SU-DHL-6 (cell line): ENCODE measurements at regions not wholly inside any gene's neighbourhood (a gene's known extent, or its start where the extent isn't known, plus 50 kb on each side); places are given as distances from the start of the nearest gene placed in this dataset.

Experiments
- H2AFZ ChIP-seq: fragments of 200-600 bp; sonication (generic); 2 replicates; pipeline ENCODE4 v1.6.1; 2014; ENCODE audit warnings: low read depth, mild to moderate bottlenecking, moderate library complexity, mixed read lengths, antibody characterized with exemption, low read length; ENCODE audit not compliant: severe bottlenecking
- H3F3A ChIP-seq: fragments of 200-600 bp; shearing (Covaris generic); 2 replicates; pipeline ENCODE4 v1.6.0; 2016; ENCODE audit warnings: antibody characterized with exemption, mild to moderate bottlenecking; ENCODE audit not compliant: insufficient read depth
- H3K27ac ChIP-seq: fragments of 200-600 bp; sonication (generic); 2 replicates; pipeline ENCODE4 v1.5.1; 2016; ENCODE audit warnings: low read depth, mild to moderate bottlenecking, low read length, moderate library complexity, mixed read lengths
- H3K27me3 ChIP-seq: fragments of 200-600 bp; sonication (generic), shearing (Covaris generic); 2 replicates; pipeline ENCODE4 v1.6.0; 2014; ENCODE audit warnings: mild to moderate bottlenecking, low read length
- H3K36me3 ChIP-seq: fragments of 200-600 bp; sonication (generic); 2 replicates; pipeline ENCODE4 v1.6.1; 2014; ENCODE audit warnings: mild to moderate bottlenecking, low read length, mixed read lengths
- H3K4me2 ChIP-seq: fragments of 300-600, 200-600 bp; shearing (Covaris generic), sonication (generic); 2 replicates; pipeline ENCODE4 v1.6.0; 2014; ENCODE audit warnings: low read length, low read depth, mild to moderate bottlenecking; ENCODE audit not compliant: poor library complexity, severe bottlenecking
- H3K4me3 ChIP-seq: fragments of 200-600 bp; sonication (generic); 2 replicates; pipeline ENCODE4 v1.5.1; 2014; ENCODE audit warnings: antibody characterized with exemption, low read length, mild to moderate bottlenecking, mixed read lengths; ENCODE audit not compliant: insufficient read depth, poor library complexity, severe bottlenecking
- H3K79me2 ChIP-seq: fragments of 200-600 bp; sonication (generic); 2 replicates; pipeline ENCODE4 v1.6.1; 2014; ENCODE audit warnings: mild to moderate bottlenecking, low read length, moderate library complexity; ENCODE audit not compliant: insufficient read depth
- H3K9ac ChIP-seq: fragments of 200-600 bp; sonication (generic); 2 replicates; pipeline ENCODE4 v1.7.0; 2014; ENCODE audit warnings: mild to moderate bottlenecking, low read length
- H3K9me2 ChIP-seq: fragments of 200-600 bp; sonication (generic); replicated peaks from 2 replicates; pipeline ENCODE4 v1.6.1; 2014; ENCODE audit warnings: low read length; ENCODE audit not compliant: insufficient read depth
- H3K9me3 ChIP-seq: fragments of 200-600 bp; sonication (generic); 2 replicates; pipeline ENCODE4 v1.6.1; 2014; ENCODE audit warnings: low read length, mixed read lengths; ENCODE audit not compliant: insufficient read depth
- H4K20me1 ChIP-seq: fragments of 200-600 bp; sonication (generic); 2 replicates; pipeline ENCODE4 v1.6.1; 2014; ENCODE audit warnings: low read depth, mild to moderate bottlenecking, antibody characterized with exemption, low read length, moderate library complexity, mixed read lengths
- CTCF ChIP-seq: fragments of 200-600 bp; sonication (generic); IDR thresholded peaks from one replicate; pipeline ENCODE4 v1.5.1; 2017; ENCODE audit warnings: antibody characterized with exemption, mild to moderate bottlenecking, low read length, moderate library complexity; ENCODE audit not compliant: insufficient read depth, poor library complexity, severe bottlenecking
- EZH2phosphoT487 ChIP-seq: fragments of 200-600 bp; sonication (generic), shearing (Covaris generic); conservative IDR thresholded peaks from 2 replicates; pipeline ENCODE4 v1.6.1; 2018; ENCODE audit warnings: mild to moderate bottlenecking, antibody characterized with exemption, low read length, moderate library complexity, mixed read lengths

DNA sequence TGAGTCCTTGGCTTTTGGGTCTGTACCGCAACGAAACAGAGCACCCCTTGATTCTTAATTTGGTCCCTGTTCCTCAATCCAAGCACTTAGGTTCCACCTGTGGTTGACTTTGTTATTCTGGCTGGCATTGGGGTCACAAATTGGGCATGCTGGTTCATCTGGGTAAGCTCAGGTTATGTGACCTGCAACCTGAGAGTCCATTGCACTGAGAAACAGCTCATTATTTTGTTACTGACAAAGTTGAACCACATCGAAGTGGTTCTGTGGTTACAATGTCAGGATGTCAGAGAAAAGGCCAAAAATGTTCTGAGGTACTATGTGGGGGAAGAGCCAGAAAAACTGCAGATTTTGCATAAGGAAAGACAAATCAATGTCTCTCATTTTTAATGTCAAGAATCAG lies 74.2 kb downstream of the ZNF621 start:
- Histone ChIP-seq H3K36me3 (no peaks in the 10 kb centered on the region), H3K9me2 (no peaks in the 10 kb centered on the region), H3K79me2 (no peaks in the 10 kb centered on the region), H4K20me1 (no peaks in the 10 kb centered on the region), H3F3A (no peaks in the 10 kb centered on the region), H3K9me3 (no peaks in the 10 kb centered on the region), H3K27ac (no peak overlapping the region), H2AFZ (no peak overlapping the region), H3K27me3 (0 out of 2 replicates have a peak, but pooled peaks cover 3% of the 10 kb centered on the region), H3K4me2 (no peak overlapping the region), H3K4me3 (no peak overlapping the region), H3K9ac (no peak overlapping the region)
- no peak for TF ChIP-seq CTCF
- TF ChIP-seq EZH2phosphoT487 = no peak

DNA sequence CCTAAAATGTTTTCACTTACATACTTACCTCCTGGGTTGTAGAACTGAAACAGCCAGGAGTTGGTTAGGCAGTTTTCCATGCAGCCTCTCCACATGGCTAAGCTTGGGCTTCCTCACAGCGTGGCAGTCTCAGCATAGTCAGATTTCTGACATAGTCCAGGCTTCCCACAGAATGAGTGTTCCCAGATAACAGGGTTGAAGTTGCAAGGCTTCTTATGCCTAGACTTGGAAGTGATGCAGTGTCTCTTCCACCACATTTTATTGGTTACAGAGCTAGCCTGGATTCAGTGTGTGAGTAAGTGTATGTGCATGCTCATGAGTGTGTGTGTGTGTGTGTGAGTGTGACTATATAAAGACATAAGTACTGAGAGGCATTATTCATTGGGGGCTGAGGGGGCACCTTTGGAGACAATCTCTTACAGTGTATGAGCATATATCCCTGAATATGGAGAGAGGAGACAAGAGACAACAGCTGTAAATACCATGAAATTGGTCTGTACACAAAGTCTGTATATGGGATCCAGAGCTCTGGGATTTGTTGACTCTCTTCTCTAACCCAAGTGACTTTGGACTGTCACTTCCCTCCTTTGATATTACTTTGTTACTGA lies 78.1 kb downstream of the ZNF621 start:
- Histone ChIP-seq H2AFZ (no peak overlapping the region), H3F3A (no peaks in the 10 kb centered on the region), H4K20me1 (no peaks in the 10 kb centered on the region), H3K27ac (no peak overlapping the region), H3K36me3 (no peaks in the 10 kb centered on the region), H3K9me3 (no peaks in the 10 kb centered on the region), H3K27me3 (0 out of 2 replicates have a peak, but pooled peaks cover 3% of the 10 kb centered on the region), H3K9ac (no peak overlapping the region), H3K9me2 (no peaks in the 10 kb centered on the region), H3K79me2 (no peaks in the 10 kb centered on the region), H3K4me2 (no peak overlapping the region), H3K4me3 (no peak overlapping the region)
- TF ChIP-seq EZH2phosphoT487 (no peak), CTCF (no peak)

DNA sequence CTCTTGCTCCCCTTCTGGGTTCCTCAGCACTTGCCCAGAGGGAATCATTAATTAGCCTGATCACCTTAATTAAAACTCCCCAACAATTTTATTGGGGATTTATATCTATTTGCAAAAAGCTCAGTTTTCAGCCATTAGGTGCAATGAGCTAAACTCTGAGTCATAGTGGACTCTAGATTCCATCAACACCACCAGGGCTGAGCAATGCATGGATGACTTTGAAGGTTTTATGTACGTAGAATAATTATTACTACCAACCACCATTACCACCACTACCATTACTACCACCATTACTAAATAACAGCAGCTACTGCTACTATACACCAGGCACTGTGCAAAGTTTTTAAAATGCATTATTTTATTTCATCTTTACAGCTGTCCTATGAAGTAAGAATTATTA lies 81.2 kb downstream of the ZNF621 start:
- Histone ChIP-seq H3K27ac (no peak overlapping the region), H3K9ac (no peak overlapping the region), H3K4me2 (no peak overlapping the region), H3K27me3 (0 out of 2 replicates have a peak, but pooled peaks cover 3% of the 10 kb centered on the region), H3K36me3 (no peaks in the 10 kb centered on the region), H3K9me2 (no peaks in the 10 kb centered on the region), H4K20me1 (no peaks in the 10 kb centered on the region), H3K4me3 (no peak overlapping the region), H3K79me2 (no peaks in the 10 kb centered on the region), H3F3A (no peaks in the 10 kb centered on the region), H3K9me3 (no peaks in the 10 kb centered on the region), H2AFZ (no peak overlapping the region)
- no peak for TF ChIP-seq CTCF
- TF ChIP-seq EZH2phosphoT487 = no peak
